GM21786 (cell line): ENCODE measurements at regions not wholly inside any gene's neighbourhood (a gene's known extent, or its start where the extent isn't known, plus 50 kb on each side); places are given as distances from the start of the nearest gene placed in this dataset.

Source experiments
- ATAC-seq: cut with Tn5 transposase; IDR thresholded peaks from one replicate; pipeline ENCODE4 v1.9.1; 2021; ENCODE audit not compliant: unreplicated experiment

DNA sequence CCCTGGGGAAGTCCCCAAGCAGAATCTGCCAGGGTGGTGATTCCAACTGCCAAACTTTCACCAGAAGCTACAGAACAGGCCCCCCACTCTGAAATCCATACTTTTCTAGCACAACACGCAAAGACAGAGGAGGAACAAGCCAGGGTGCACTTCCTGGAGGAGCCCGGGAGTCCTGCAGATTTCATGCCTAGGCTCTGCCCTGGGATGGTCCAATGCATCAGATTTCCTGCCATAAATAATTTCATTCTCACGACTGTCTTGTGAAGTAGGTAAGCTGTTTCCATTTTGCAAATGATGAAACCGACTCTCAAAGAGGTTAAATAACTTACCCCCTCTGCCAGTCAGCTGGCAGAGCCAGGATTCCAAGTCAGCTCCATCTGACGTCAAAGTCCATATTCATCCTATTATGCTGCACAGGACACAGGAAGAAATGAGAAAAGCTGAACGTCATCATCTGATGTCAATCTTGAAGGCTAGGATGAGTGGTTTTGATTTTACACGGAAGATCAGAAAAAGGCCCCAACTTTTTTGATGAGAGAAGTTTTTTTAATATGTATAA lies 134.8 kb upstream of the IGF1R start:
- no peak for ATAC-seq

DNA sequence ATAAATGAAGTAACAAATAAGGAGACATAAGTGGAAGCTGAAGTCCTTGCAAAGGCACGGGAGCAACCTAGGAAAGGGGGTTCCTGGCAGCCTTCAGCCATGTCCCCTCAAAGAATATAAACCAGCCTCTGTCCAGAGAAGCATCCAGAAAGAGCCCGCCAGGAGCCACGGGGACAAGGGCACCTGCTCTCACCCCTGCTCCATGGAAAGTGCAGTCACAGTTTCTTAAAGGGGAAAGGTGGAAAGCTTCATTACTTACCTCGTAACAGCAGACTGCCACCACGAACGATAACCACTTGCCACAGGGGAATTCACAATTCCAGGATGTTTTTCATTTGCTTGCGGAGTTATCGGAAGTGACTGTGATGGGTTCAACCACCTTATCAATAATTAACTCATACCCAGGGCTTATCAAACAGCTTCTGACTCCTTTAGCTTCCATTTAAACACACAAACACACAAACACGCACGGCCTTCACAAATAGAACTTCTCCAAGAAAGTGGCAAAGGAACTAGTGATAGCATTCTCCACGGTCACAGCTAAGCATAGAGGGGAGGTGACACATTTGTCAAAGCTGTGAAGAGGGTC lies 134.2 kb upstream of the IGF1R start:
- no peak for ATAC-seq

DNA sequence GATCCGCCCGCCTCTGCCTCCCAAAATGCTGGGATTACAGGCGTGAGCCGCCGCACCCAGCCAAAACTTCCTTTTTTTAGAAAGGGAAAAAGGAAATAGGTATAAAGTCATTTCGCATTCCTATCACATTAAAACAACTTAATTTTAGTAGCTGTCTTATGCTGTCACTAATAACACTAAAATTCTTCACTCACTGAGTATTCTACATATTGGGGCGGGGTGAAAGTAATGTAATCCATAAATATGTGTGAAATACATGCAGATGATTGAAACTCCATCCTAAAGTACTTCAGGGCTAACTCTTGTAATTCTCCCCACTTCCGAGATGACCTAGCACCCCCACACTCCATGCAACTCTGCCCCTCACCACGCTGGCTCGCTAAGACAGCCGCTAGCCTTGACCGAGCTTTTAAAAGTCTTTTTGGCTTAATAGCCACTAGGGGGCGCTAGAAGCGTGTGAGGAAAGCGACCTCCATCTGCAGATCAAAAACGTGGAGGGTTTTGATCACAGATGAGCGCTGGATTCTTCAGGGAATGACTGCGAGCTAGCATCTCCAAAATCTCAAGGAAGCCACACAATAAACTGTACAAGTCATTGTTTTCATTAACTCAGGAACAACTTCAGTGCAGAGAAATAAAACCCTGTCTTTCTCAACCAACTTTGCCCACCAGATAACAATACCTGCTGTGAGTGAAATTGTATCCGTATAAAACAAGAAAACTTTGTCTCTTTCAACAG lies 129.3 kb upstream of the IGF1R start:
- ATAC-seq: peak; percentile 85

DNA sequence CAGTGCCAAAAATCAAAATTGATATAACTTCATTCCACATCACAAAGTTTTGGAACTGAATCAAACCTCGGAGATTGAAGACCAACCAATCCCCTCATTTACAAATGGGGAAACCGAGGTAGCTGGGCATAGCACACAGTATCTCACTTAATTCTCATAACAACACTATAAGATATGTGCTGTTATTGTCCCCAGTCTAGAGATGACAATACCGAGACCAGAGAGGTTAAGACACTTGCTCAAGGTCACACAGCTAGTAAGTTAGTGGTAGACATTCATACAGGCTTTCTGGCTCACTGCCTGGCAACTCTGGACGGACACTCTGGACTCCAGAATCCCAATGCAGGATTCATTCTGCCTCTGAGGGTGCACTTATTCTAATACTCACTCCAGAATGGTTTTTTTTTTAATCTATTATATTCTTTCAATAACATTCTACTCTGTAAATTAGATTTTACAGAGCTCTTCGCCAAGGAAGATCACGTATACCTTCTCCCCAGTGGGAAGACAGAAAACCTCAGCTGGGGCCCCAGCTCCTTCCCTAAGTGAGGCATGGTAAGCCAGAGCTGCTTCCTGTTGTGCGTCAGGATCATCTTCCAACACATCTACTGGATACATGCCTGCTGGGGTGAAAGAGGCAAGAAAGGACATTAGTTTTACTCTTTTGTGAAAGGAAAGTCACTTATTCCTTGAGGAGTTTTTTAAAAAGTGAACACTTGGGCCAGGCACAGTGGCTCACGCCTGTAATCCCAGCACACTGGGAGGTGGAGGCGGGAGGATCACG lies 128.4 kb upstream of the IGF1R start:
- no peak for ATAC-seq

DNA sequence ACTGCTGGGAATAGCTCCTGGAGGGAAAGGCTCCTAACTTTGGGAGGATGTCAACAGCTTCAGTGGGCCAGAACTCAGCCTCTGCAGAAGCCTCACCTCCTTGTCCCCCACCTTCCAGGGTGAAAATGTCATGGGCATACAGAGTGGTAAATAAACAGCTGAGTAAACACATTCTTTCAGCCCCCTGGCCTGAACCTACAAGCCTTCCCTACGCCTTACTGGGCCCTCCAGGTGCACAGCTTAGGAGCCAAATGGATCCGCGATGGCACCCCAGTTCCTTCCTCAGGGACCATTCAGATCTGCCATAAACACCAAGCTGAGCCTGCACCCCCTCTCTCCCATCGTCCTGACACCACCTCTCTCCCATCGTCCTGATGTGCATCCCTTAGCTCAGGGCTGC lies 126.2 kb upstream of the IGF1R start:
- no peak for ATAC-seq

DNA sequence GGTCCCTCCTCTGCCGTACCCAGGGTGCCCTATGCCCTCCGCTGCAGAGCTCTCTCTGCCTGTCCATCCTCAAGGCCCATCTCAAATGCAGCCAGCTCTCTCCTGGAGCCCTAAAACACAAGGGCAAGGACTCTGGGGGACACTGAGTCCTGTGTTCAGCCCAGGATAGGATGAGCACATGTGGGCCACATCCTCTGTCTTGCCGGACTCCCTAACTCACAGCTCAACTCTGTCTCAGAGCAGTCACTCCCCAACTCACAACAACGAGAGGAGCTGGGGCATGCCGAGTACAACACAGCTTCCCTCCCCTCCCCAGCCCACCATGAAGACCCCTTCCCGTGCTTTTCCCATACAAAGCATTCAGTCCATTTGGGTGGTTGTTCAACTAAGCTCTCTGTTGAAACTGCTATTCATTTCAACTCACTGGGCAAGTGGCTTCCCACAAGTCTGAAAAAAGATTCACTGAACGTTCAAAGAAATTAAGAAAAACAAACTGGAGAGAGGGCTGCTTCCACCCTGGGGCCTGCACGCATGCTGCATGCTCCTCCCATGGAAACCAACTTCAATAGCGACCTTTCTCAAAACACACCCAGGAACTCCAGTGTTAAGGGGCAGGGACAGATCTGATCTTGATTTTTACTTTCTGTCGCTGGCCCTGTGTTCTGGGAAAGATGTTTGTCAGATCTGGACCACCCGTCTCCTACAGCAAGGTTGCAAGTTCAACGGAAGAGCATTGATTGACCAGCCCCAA lies 124.3 kb upstream of the IGF1R start:
- no peak for ATAC-seq

DNA sequence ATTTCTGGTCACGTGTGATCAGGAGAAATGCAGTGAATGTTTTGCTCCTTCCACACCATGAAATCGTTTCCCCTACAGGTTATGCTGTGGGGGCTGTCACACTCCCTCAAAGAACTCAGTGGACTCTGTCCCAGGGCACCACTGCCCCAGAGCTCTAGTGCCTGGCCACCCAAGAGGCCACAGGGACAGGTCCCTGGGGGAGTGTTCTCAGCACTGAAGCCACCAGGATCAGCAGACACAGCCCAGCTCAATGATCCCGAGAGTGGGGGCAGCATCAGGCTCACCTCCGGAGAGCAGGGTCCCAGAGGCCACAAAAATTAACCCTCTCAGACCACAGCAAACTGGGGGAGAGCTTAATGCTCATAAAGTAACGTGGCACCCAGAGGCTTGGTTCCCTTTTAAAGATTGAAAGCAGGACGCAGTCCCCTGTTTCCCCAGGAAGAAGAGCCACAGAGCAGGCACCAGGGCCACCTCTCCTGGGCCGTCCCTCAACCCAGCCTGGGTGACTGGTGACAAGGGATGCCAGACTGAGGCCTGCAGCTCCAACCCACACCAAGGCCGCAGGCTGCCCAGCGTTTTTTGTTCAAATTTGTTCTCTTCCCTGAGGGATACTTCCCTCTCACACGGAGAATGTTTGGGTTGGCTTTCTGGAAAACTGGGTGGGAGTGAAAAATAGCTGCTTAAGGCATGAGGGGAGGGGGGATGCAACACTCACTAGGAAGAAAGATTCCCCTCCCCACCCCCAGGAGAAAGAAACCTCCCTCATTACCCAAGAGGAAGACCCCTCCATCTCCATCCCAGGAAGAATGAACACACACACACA lies 123.3 kb upstream of the IGF1R start:
- ATAC-seq: no peak

DNA sequence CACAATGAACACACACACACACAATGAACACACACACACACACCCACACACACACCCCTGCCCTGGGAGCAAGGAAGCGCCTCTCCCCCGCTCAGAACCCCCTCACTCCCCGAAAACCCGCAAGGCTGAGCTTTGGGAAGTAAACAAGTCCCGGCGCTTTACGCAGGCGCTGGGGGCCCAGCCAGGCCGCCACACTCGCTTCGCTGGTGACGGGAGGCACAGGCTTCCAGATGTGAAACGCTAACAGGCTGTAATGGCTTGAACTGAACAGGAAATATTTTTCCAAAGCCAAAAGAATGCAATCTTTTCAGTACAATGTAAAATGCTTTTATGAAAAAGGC lies 122.7 kb upstream of the IGF1R start:
- no peak for ATAC-seq

DNA sequence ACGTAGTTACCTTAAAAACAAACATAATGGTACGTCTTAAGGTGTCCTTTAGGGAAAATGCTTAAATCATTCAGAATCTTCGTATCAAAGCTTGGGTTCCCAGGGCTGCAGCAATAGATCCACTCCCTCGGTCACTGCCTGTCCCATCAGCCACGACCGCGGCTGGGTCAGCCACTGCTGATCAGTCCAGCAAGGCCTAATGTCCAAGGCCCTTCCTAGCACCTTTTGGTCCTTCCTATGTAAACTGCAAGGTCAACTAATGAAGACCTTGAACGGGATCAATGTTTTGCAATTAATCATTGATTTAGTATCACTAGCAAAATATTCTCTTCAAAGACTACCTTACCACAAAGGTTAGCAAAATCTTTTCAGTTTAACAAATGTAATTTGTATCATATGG lies 122.2 kb upstream of the IGF1R start:
- no peak for ATAC-seq

DNA sequence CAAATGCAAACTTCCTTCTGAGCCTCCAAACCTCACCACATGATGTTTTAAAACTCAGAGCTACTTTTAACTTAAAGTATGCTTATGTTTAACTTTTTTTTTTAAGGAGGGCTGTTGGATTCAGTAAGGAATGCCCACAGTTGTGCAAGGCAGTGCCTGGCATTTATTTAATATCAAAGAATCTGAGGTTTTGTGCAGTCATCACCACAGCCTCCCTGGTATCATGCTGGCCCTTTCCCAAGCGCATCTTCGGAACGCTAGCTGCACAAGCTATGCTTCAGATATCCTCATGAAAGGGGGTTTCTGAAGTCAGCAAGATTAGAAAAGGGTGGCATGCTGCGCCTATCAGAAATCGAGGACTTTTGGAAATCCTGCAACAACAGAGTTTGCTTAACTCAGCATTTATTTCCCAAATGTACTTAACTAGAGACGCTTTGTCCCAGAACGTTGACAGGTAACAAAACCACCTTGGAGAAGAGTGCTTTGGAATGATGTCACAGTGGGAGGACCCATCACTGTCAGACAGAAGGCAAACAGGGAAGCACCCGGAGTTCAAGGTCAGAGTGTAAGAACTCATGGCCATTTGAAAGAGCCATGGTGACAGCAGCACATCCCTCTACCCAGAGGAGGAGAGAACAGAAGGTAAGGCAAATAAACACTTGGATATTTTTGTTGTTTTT lies 120.2 kb upstream of the IGF1R start:
- no peak for ATAC-seq

DNA sequence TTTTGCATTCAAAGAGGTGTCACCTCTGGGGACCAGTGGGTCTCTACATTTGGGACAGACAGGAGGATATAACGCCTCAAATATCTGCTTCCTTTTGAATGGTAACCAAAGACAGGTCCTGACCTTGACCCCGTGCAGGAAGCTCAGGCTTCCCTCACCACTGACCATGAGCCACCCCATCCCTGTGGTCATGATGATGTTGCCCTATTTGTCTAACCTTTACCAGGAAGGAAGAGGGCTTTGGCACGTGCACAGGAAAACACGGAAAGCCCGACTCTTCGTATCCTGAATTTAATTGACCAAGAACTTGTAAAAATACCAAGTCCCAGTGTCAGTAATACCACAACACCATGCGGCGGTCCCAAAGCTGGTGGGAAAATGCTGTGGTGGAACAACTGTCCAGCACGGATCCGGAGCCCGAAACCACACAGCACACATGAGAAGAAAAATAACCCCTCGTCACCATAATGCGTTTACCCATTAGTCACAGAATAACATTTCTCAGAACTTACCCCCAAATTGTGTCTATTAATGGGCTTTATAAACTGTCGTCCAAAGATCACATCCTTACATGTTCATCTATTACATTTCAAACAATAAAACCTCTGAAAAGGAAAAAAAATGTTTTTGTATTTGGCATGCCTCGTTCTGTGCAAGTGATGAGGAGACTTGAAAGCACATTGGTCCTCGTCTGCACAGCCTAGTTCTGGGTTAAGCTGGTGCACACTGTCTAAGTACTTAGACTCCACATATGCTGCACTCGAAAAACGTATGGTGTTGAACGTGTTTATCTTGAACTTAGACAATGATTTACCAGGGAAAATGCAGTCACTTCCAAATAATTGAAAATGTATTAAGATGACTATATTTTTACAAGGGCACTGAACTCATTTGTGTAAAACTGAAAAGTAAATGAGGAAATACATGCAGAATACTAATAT lies 118.9 kb upstream of the IGF1R start:
- no peak for ATAC-seq

DNA sequence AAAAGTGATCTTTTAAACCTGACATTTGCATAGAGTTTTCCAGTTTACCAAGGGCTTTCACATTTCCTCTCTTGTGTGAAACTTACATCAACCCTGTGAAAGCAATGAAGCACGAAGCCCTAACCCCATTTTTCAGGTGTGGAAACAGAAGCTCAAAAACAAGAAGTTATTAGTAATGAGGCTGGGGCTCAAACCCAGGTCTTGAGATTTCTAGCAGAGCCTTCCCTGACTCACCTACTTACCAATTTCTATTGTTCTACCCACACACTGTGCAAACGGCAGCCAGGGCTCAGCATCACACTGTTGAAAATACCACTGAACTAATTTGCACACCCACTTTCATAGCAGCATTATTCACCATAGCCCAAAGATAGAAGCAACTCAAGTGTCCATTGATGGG lies 117.8 kb upstream of the IGF1R start:
- peak; percentile 48 for ATAC-seq

DNA sequence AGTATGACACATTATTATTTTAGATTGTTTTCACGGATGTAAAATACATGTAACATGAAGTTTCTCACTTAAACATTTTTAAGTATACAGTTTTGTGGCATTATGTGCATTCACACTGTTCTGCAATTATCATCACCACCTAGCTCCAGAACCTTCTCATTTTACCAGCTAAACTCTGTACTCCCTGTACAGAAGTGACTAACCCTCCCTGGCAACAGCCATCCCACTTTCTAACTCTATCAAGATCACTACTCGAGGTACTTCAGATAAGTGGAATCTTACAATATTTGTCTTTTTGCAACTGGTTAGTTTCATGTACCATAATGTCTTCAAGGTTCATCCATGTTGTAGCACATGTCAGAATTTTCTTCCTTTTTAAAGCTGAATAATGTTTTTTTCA lies 116.3 kb upstream of the IGF1R start:
- no peak for ATAC-seq

DNA sequence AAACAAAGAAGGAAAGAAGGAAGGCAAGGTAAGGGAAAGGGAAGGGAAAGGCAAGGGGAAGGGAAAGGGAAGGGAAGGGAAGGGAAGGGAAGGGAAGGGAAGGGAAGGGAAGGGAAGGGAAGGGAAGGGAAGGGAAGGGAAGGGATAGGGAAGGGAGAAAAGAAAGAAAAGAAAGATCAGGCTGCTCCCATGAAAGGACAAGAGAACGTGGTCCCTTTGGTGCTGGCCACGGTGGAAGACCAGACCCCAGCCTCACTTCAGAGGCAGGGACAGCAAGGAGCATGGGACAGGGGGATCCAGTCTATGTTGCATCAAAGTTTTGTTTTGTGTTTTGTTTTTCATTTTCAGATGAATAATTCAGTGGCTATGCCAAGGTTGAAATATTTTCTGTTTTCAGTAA lies 111.4 kb upstream of the IGF1R start:
- no peak for ATAC-seq

DNA sequence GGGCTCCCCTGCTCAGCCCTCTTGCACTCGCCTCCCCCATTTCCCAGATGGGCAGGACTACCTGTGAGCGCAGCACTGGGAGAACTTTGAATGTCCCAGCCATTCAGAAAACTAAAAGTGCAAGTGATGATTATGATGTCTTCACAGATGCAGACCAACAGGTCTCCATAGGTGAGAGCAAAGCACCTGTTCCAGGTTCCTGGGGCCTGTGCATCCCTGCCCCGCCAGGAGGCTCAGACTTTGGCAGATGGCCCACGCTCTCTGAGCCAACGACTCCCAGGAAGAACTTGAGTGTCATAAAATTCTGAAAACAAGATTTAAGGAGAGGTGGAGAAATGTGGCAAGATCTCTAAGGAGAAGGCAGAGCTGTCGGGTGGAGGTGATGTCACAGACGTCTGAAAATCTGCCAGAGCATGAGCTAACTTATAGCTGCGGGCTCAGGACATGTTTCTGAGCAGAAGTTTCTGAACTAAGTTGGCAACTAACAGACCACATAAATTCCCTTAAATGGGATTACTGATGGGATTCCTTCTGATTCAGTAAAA lies 110.8 kb upstream of the IGF1R start:
- no peak for ATAC-seq

DNA sequence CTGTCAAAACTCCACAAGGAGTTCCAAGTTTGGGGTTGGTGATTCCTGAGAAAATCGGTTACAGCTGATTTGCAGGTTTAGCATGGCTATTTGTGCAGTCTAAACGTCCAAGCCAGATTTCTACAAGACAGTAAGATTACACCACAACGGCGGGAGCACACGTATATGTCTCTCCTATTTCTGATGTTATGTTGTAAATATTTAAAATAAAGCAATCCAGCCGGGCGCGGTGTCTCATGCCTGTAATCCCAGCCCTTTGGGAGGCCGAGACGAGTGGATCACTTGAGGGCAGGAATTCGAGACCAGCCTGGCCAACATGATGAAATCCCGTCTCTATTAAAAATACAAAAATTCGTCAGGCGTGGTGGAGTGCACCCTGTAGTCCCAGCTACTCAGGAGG lies 106.8 kb upstream of the IGF1R start:
- no peak for ATAC-seq

DNA sequence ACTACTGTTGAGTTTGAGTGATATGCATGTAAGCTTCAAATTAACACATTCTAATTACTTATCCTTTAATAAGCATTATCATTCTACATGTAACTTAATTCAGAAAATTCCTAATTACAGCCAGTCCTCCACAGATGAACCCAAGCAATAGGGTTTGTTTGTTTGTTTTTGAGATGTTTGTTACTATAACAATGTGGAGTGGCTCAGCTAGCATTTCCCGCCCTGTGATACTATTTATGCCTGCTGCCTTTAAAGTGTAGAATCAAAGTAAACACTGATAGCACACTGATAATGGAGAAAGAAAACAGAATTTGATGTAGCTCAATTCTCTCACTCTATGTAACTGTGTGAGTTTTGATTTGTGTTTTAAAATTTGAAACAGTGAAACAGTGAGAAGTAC lies 105.1 kb upstream of the IGF1R start:
- no peak for ATAC-seq

DNA sequence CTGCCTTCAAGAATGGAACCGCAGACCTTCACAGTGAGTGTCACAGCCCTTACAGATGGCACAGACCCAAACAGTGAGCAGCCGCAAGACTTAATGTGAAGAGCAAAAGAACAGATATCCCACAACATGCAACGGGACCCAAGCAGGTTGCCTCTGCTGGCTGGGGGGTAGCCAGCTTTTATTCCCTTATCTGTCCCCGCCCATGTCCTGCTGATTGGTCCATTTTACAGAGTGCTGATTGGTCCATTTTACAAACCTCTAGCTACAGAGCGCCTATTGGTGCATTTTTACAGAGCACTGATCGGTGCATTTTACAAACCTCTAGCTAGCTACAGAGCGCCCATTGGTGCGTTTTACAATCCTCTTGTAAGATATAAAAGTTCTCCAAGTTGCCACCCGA lies 102.0 kb upstream of the IGF1R start:
- no peak for ATAC-seq

DNA sequence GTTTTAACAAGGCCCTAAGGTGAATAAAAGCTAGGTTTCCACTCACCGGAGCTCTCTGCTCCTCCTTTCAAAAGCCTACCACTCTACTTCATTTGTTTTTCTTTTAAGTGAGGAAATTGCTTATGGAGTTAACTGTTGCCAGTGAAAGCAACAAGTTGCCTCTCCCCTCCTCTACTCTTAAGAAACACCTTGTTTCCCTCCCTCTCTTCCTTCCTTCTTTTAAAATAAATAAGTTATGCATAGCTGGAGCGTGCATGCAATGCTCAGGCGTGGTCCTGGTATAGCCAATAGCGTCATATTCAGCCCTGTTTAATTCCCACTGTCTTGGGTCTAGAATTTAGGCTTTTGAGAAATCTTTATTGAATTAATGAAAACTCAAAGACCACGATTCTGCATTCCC lies 101.1 kb upstream of the IGF1R start:
- no peak for ATAC-seq
